Liver (tissue), 8 donors: ENCODE measurements at regions not wholly inside any gene's neighbourhood (a gene's known extent, or its start where the extent isn't known, plus 50 kb on each side); places are given as distances from the start of the nearest gene placed in this dataset.
"Not testable (repeated sequence)": the region's sequence is repeated elsewhere in the genome, so short reads cannot be mapped to it uniquely, and the experiment has no call there.

Source experiments
- DNase-seq: peaks from one replicate; pipeline ENCODE4 v3.0.0-alpha.2; 2017; ENCODE audit warnings: low spot score
- H3K27ac ChIP-seq, 2 donors: one replicate each; pipeline ENCODE4 v1.7.0; 2013; ENCODE audit warnings: inconsistent platforms in 2 of 2, low read length in 2 of 2, control low read depth in 1 of 2, low read depth in 1 of 2, mild to moderate bottlenecking in 1 of 2
- H3K27me3 ChIP-seq, 4 donors: one replicate each; pipeline versions ENCODE4 v1.6.1 to v1.7.0; 2013; ENCODE audit warnings: low read length in 3 of 4, inconsistent platforms in 1 of 4, mild to moderate bottlenecking in 1 of 4, moderate library complexity in 1 of 4; ENCODE audit not compliant: control insufficient read depth in 4 of 4, insufficient read depth in 4 of 4
- H3K36me3 ChIP-seq, 4 donors: one replicate each; pipeline versions ENCODE4 v1.6.1 to v1.7.0; 2013; ENCODE audit warnings: low read length in 3 of 4, mild to moderate bottlenecking in 3 of 4, low read depth in 1 of 4, moderate library complexity in 1 of 4; ENCODE audit not compliant: control insufficient read depth in 4 of 4, insufficient read depth in 3 of 4
- H3K4me1 ChIP-seq, 4 donors: one replicate each; pipeline versions ENCODE4 v1.6.1 to v1.7.0; 2013; ENCODE audit warnings: low read length in 3 of 4, mild to moderate bottlenecking in 3 of 4, moderate library complexity in 1 of 4; ENCODE audit not compliant: control insufficient read depth in 4 of 4, insufficient read depth in 4 of 4
- H3K4me3 ChIP-seq, 3 donors: one replicate each; pipeline versions ENCODE4 v1.6.1 to v1.7.0; 2013; ENCODE audit warnings: low read length in 3 of 3, control low read depth in 1 of 3, low read depth in 1 of 3, mild to moderate bottlenecking in 1 of 3
- H3K9ac ChIP-seq, 2 donors: one replicate each; pipeline ENCODE4 v1.7.0; 2013; ENCODE audit warnings: low read length in 2 of 2, mild to moderate bottlenecking in 2 of 2, moderate library complexity in 2 of 2, control low read depth in 1 of 2, low read depth in 1 of 2
- H3K9me3 ChIP-seq, 4 donors: one replicate each; pipeline versions ENCODE4 v1.6.1 to v1.7.0; 2013; ENCODE audit warnings: low read length in 3 of 4; ENCODE audit not compliant: control insufficient read depth in 4 of 4
- EGR1 ChIP-seq, 2 donors: IDR thresholded peaks; 2 replicates each; pipeline ENCODE4 v1.6.1; 2016 to 2018; ENCODE audit warnings: antibody characterized with exemption in 2 of 2, low read depth in 2 of 2
- FOXA1 ChIP-seq: IDR thresholded peaks from 2 replicates; pipeline ENCODE4 v1.6.1; 2016; ENCODE audit warnings: antibody characterized with exemption
- FOXA2 ChIP-seq: IDR thresholded peaks from 2 replicates; pipeline ENCODE4 v1.6.1; 2016; ENCODE audit warnings: antibody characterized with exemption
- GABPA ChIP-seq, 2 donors: IDR thresholded peaks in 1 of 2; conservative IDR thresholded peaks in 1 of 2; 2 replicates each; pipeline ENCODE4 v1.6.1; 2016; ENCODE audit warnings: antibody characterized with exemption in 2 of 2, mild to moderate bottlenecking in 1 of 2, moderate library complexity in 1 of 2
- HNF4A ChIP-seq, 2 donors: conservative IDR thresholded peaks; 2 replicates each; pipeline ENCODE4 v1.6.1; 2016; ENCODE audit warnings: antibody characterized with exemption in 2 of 2, mild to moderate bottlenecking in 2 of 2
- HNF4G ChIP-seq: IDR thresholded peaks from 2 replicates; pipeline ENCODE4 v1.6.1; 2016; ENCODE audit warnings: antibody characterized with exemption
- NR2F2 ChIP-seq: IDR thresholded peaks from 2 replicates; pipeline ENCODE4 v1.6.1; 2016; ENCODE audit warnings: antibody characterized with exemption
- RAD21 ChIP-seq, 2 donors: IDR thresholded peaks; 2 replicates each; pipeline ENCODE4 v1.6.1; 2016; ENCODE audit warnings: antibody characterized with exemption in 2 of 2, mild to moderate bottlenecking in 2 of 2
- RXRA ChIP-seq, 2 donors: IDR thresholded peaks; 2 replicates each; pipeline ENCODE4 v1.6.1; 2017 to 2018; ENCODE audit warnings: antibody characterized with exemption in 2 of 2, mild to moderate bottlenecking in 1 of 2
- SP1 ChIP-seq: IDR thresholded peaks from 2 replicates; pipeline ENCODE4 v1.6.1; 2018; ENCODE audit warnings: antibody characterized with exemption, mild to moderate bottlenecking
- TAF1 ChIP-seq: conservative IDR thresholded peaks from 2 replicates; pipeline ENCODE4 v1.6.1; 2016; ENCODE audit warnings: antibody characterized with exemption, mild to moderate bottlenecking
- YY1 ChIP-seq: IDR thresholded peaks from 2 replicates; pipeline ENCODE4 v1.6.1; 2016; ENCODE audit warnings: antibody characterized with exemption, mild to moderate bottlenecking
- WGBS: extraction: QIAGEN DNeasy Blood & Tissue Kit; methylation state at CpG from one replicate; pipeline ENCODE4 v1.1.7; 2013; 5-methylcytosine and 5-hydroxymethylcytosine counted together
- TF ChIP-seq, protein P1 (sequence below): IDR thresholded peaks from 2 replicates; pipeline ENCODE4 v1.6.1; 2016; ENCODE audit warnings: antibody characterized with exemption
- TF ChIP-seq, protein P2 (sequence below): fragments of 150-350 bp; IDR thresholded peaks from 2 replicates; pipeline ENCODE4 v1.5.1; 2017; ENCODE audit warnings: improper control_type of control experiment, low read depth, low read length; ENCODE audit not compliant: missing input control
- TF ChIP-seq, protein P3 (sequence below): IDR thresholded peaks from 2 replicates; pipeline ENCODE4 v1.6.1; 2016; ENCODE audit warnings: antibody characterized with exemption
- TF ChIP-seq, protein P4 (sequence below): IDR thresholded peaks from 2 replicates; pipeline ENCODE4 v1.6.1; 2016; ENCODE audit warnings: antibody characterized with exemption
- TF ChIP-seq, protein P5 (sequence below): IDR thresholded peaks from 2 replicates; pipeline ENCODE4 v1.6.1; 2016; ENCODE audit warnings: antibody characterized with exemption, mild to moderate bottlenecking
- donor health status: healthy.
- donor health status: healthy.
- donor health status: healthy.
- donor health status: healthy.
- donor health status: healthy.

DNA sequence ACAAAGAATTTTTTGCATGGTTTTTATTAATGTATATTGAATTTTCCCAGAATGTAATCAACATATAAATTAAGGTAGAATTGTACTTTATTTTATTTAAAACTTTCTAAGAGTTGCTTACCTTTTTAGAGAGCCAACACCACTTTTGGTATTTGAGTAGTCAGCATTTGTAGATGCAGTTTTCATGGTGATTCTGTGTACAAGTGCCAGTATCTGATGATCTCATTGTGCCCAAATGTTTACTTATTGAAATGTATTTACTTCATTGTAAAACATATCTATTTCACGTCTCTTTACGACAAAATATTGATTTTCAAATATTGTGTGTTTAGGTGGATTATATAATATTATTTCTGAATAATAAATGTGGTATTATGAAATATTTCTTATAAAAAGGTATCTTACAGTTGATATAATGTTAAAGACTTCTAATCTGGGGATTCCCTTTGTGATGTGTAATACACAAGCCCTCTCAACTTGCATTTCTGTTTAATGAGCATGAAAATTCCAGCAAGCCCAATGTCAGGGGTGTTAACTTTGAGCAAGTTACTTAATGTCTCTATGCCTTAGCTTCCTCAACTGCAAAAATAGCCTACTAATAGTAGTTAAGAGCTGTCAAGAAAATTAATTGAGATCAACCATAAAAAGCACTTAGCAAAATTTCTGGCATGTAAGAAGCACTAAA lies 141.8 kb upstream of the ZNF648 start:
- Histone ChIP-seq H3K36me3 (no peaks in the 10 kb centered on the region), H3K27me3 (no peaks in the 10 kb centered on the region), H3K4me3 (no peak overlapping the region), H3K27ac (no peak overlapping the region), H3K9me3 (no peaks in the 10 kb centered on the region), H3K9ac (no peak overlapping the region), H3K4me1 (no peaks in the 10 kb centered on the region)
- TF ChIP-seq EGR1 (IDR thresholded peaks at IDR 0.05; ENCODE audit: low read depth in 2 of 2) (no peak), FOXA1 (no peak), FOXA2 (no peak), SP1 (no peak), RXRA (IDR thresholded peaks at IDR 0.05) (no peak), HNF4A (conservative IDR thresholded peaks at IDR 0.05) (no peak), TAF1 (no peak), HNF4G (no peak)
- TF ChIP-seq, protein P1, sequence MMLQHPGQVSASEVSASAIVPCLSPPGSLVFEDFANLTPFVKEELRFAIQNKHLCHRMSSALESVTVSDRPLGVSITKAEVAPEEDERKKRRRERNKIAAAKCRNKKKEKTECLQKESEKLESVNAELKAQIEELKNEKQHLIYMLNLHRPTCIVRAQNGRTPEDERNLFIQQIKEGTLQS: no peak
- TF ChIP-seq, protein P2, sequence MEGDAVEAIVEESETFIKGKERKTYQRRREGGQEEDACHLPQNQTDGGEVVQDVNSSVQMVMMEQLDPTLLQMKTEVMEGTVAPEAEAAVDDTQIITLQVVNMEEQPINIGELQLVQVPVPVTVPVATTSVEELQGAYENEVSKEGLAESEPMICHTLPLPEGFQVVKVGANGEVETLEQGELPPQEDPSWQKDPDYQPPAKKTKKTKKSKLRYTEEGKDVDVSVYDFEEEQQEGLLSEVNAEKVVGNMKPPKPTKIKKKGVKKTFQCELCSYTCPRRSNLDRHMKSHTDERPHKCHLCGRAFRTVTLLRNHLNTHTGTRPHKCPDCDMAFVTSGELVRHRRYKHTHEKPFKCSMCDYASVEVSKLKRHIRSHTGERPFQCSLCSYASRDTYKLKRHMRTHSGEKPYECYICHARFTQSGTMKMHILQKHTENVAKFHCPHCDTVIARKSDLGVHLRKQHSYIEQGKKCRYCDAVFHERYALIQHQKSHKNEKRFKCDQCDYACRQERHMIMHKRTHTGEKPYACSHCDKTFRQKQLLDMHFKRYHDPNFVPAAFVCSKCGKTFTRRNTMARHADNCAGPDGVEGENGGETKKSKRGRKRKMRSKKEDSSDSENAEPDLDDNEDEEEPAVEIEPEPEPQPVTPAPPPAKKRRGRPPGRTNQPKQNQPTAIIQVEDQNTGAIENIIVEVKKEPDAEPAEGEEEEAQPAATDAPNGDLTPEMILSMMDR: no peak
- TF ChIP-seq, protein P3, sequence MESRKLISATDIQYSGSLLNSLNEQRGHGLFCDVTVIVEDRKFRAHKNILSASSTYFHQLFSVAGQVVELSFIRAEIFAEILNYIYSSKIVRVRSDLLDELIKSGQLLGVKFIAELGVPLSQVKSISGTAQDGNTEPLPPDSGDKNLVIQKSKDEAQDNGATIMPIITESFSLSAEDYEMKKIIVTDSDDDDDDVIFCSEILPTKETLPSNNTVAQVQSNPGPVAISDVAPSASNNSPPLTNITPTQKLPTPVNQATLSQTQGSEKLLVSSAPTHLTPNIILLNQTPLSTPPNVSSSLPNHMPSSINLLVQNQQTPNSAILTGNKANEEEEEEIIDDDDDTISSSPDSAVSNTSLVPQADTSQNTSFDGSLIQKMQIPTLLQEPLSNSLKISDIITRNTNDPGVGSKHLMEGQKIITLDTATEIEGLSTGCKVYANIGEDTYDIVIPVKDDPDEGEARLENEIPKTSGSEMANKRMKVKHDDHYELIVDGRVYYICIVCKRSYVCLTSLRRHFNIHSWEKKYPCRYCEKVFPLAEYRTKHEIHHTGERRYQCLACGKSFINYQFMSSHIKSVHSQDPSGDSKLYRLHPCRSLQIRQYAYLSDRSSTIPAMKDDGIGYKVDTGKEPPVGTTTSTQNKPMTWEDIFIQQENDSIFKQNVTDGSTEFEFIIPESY: no peak
- TF ChIP-seq, protein P4, sequence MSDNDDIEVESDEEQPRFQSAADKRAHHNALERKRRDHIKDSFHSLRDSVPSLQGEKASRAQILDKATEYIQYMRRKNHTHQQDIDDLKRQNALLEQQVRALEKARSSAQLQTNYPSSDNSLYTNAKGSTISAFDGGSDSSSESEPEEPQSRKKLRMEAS: no peak
- DNase-seq: no peak
- 82% methylated on average over 2 of the region's 2 CpGs for WGBS

DNA sequence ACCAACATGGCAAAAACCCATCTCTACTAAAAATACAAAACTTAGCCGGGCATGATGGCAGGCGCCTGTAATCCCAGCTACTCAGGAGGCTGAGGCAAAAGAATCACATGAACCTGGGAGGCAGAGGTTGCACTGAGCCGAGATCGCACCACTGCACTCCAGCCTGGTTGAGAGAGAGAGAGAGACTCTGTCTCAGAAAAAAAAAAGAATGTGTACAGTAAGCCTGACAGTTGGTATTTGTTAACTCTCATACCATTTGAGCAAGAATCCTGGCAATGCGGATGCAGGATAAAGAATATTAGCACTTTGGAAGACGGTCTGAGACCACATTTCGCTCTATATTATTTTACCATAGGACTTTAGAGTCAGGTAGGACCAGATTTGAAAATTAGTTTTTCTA lies 140.0 kb upstream of the ZNF648 start:
- H3K27ac ChIP-seq, H3K4me1 ChIP-seq, H3K27me3 ChIP-seq, H3K9me3 ChIP-seq, DNase-seq, H3K9ac ChIP-seq, H3K36me3 ChIP-seq, H3K4me3 ChIP-seq: not testable (repeated sequence)
- 97% methylated on average over 7 of the region's 7 CpGs for WGBS

DNA sequence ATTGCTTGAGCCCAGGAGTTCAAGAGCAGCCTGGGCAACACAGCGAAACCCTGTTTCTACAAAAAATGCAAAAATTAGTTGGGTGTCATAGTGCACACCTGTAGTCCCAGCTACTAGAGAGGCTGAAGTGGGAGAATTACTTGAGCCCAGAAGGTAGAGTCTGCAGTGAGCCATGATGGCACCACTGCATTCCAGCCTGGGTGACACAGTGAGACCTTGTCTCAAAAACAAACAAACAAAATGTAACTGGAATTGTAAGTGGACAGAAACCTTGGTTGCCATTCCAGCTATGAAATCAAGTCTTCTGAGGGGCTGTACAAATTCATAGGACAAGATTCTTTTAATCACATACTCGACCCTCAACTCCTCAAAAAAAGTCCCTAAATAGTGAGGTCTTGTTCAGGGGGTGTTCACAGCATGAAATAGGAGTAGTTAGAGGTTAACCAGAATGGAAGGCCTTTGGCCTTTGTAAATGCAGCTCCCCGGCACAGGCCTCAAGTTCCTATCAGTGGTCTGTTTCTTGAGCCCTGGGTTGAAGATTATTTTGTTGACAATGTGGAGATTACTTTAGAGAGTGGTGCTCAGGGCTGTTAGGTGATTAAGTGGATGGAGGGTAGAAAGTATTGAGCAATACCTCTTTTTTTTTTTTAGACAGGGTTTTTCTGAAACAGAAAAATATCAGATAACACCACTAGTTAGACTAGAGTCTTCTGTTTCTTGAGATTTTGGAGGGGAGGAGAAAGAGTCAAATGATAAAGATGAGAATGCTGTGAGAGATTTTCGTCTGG lies 138.7 kb upstream of the ZNF648 start:
- H3K4me3 ChIP-seq: no peak overlapping the region
- TF ChIP-seq FOXA1 (no peak), SP1 (no peak), FOXA2 (no peak), YY1 (no peak), NR2F2 (no peak), RXRA (IDR thresholded peaks at IDR 0.05) (no peak), EGR1 (IDR thresholded peaks at IDR 0.05; ENCODE audit: low read depth in 2 of 2) (no peak), GABPA (IDR thresholded peaks at IDR 0.05 in 1 of 2, conservative IDR thresholded peaks at IDR 0.05 in 1 of 2) (no peak), RAD21 (IDR thresholded peaks at IDR 0.05) (no peak), TAF1 (no peak), HNF4A (conservative IDR thresholded peaks at IDR 0.05) (no peak)
- TF ChIP-seq, protein P1: no peak
- TF ChIP-seq, protein P5, sequence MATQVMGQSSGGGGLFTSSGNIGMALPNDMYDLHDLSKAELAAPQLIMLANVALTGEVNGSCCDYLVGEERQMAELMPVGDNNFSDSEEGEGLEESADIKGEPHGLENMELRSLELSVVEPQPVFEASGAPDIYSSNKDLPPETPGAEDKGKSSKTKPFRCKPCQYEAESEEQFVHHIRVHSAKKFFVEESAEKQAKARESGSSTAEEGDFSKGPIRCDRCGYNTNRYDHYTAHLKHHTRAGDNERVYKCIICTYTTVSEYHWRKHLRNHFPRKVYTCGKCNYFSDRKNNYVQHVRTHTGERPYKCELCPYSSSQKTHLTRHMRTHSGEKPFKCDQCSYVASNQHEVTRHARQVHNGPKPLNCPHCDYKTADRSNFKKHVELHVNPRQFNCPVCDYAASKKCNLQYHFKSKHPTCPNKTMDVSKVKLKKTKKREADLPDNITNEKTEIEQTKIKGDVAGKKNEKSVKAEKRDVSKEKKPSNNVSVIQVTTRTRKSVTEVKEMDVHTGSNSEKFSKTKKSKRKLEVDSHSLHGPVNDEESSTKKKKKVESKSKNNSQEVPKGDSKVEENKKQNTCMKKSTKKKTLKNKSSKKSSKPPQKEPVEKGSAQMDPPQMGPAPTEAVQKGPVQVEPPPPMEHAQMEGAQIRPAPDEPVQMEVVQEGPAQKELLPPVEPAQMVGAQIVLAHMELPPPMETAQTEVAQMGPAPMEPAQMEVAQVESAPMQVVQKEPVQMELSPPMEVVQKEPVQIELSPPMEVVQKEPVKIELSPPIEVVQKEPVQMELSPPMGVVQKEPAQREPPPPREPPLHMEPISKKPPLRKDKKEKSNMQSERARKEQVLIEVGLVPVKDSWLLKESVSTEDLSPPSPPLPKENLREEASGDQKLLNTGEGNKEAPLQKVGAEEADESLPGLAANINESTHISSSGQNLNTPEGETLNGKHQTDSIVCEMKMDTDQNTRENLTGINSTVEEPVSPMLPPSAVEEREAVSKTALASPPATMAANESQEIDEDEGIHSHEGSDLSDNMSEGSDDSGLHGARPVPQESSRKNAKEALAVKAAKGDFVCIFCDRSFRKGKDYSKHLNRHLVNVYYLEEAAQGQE: no peak

More for the DNA sequence above, 138.7 kb upstream of the ZNF648 start:
- Histone ChIP-seq H3K36me3 (no peaks in the 10 kb centered on the region), H3K9me3 (no peaks in the 10 kb centered on the region), H3K9ac (no peak overlapping the region), H3K27ac (no peak overlapping the region), H3K4me1 (no peaks in the 10 kb centered on the region), H3K27me3 (no peaks in the 10 kb centered on the region)
- no peak for DNase-seq
- 86% methylated on average over 4 of the region's 4 CpGs for WGBS
